Coronary artery (tissue), 2 donors: ENCODE measurements at regions not wholly inside any gene's neighbourhood (a gene's known extent, or its start where the extent isn't known, plus 50 kb on each side); places are given as distances from the start of the nearest gene placed in this dataset.

Source experiments
- DNase-seq: peaks from one replicate; pipeline ENCODE4 v3.0.0-alpha.2; 2017; ENCODE audit warnings: low spot score
- H3K27ac ChIP-seq, 2 donors: fragments of 200-600 bp; sonication (generic); one replicate each; pipeline ENCODE4 v1.5.1; 2016 to 2019
- H3K4me3 ChIP-seq: fragments of 200-600 bp; sonication (generic); 2 replicates; pipeline ENCODE4 v1.5.1; 2016; ENCODE audit warnings: mild to moderate bottlenecking, moderate library complexity
- CTCF ChIP-seq: fragments of 200-600 bp; sonication (generic); IDR thresholded peaks from one replicate; pipeline ENCODE4 v1.5.1; 2019; ENCODE audit warnings: antibody characterized with exemption

- no peak for TF ChIP-seq CTCF
- no peak overlapping the region for H3K4me3 ChIP-seq
- DNase-seq: no peak
- H3K27ac ChIP-seq: no peak overlapping the region
Observed at GRCh38 chr3:31405515-31405914, 127.2 kb upstream of the STT3B start.

- no peak for TF ChIP-seq CTCF
Observed at GRCh38 chr3:31406896-31407295, 125.8 kb upstream of the STT3B start.

GRCh38 chr3:31407665-31408064 is 125.1 kb upstream of the STT3B start:
- Histone ChIP-seq H3K27ac (no peak overlapping the region), H3K4me3 (no peak overlapping the region)
- TF ChIP-seq CTCF: no peak
- no peak for DNase-seq

More at GRCh38 chr3:31406896-31407295, 125.8 kb upstream of the STT3B start:
- no peak for DNase-seq
- H3K4me3 ChIP-seq: no peak overlapping the region
- no peak overlapping the region for H3K27ac ChIP-seq

- no peak for TF ChIP-seq CTCF
Observed at GRCh38 chr3:31408720-31409119, 124.0 kb upstream of the STT3B start.

GRCh38 chr3:31409389-31409788 is 123.3 kb upstream of the STT3B start:
- Histone ChIP-seq H3K27ac (no peak overlapping the region), H3K4me3 (no peak overlapping the region)
- TF ChIP-seq CTCF: no peak
- no peak for DNase-seq

More at GRCh38 chr3:31408720-31409119, 124.0 kb upstream of the STT3B start:
- no peak for DNase-seq
- Histone ChIP-seq H3K27ac (no peak overlapping the region), H3K4me3 (no peak overlapping the region)

- no peak for DNase-seq
- H3K27ac ChIP-seq: no peak overlapping the region
- TF ChIP-seq CTCF: no peak
- no peak overlapping the region for H3K4me3 ChIP-seq
Observed at GRCh38 chr3:31409866-31410265, 122.9 kb upstream of the STT3B start.

- H3K4me3 ChIP-seq: no peak overlapping the region
- no peak overlapping the region for H3K27ac ChIP-seq
- TF ChIP-seq CTCF: no peak
- no peak for DNase-seq
Observed at GRCh38 chr3:31410411-31410810, 122.3 kb upstream of the STT3B start.
